Motor neuron (in vitro differentiated cells): ENCODE measurements at regions not wholly inside any gene's neighbourhood (a gene's known extent, or its start where the extent isn't known, plus 50 kb on each side); places are given as distances from the start of the nearest gene placed in this dataset.
A peak's percentile ranks its signal among the peaks of the same experiment; 100 is the strongest.

Source experiments
- ATAC-seq, 8 experiments: fragments of 200-7000 bp; cut with Tn5 transposase; replicated peaks in 6 of 8; 2 replicates each; pipeline ENCODE4 v1.8.0; 2021; ENCODE audit warnings: mild to moderate bottlenecking in 8 of 8, moderate library complexity in 8 of 8
- H3K27ac ChIP-seq, 2 donors: fragments of 250-450 bp; sonication (Bioruptor Pico); 2 replicates each; pipeline ENCODE4 v1.9.0; 2021; ENCODE audit warnings: antibody characterized with exemption in 2 of 2, mild to moderate bottlenecking in 2 of 2, moderate library complexity in 1 of 2
- H3K4me1 ChIP-seq, 2 donors: fragments of 250-450 bp; sonication (Bioruptor Pico); replicated peaks in 1 of 2; 2 replicates each; pipeline ENCODE4 v1.6.1; 2021; ENCODE audit warnings: antibody characterized with exemption in 2 of 2, mild to moderate bottlenecking in 2 of 2, moderate library complexity in 1 of 2
- H3K4me3 ChIP-seq, 5 donors: fragments of 250-450 bp; sonication (Bioruptor Pico); 2 replicates each; pipeline ENCODE4 v1.9.0; 2021; ENCODE audit warnings: antibody characterized with exemption in 5 of 5, mild to moderate bottlenecking in 5 of 5, moderate library complexity in 4 of 5
- WGBS, 10 experiments: fragments of 450-650 bp; shearing (Covaris generic); methylation state at CpG; one replicate each; pipeline ENCODE4 v1.0.0; 2022; 5-methylcytosine and 5-hydroxymethylcytosine counted together
- in situ Hi-C, 9 experiments: fragments of 400-800 bp; cut with MboI; loops; one replicate each; pipeline ENCODE4 v1.15.0; 2021; ENCODE audit warnings: low sequenced_read_pairs in 9 of 9, low pct_unique_long_range_greater_than_20kb in 2 of 9; ENCODE audit not compliant: unreplicated experiment in 9 of 9

- WGBS, 10 experiments, result 10 to 80% (median 72%) methylated on average over 1 of the region's 1 CpG; no CpG with 5 or more reads in 2 of the 10 experiments
- in situ Hi-C loops, result no loop called here
- Histone ChIP-seq H3K4me1 (no peaks in the 10 kb centered on the region), H3K27ac (no peak overlapping the region), H3K4me3 (no peak overlapping the region)
- no peak for ATAC-seq
These were observed 1078.4 kb downstream of the KCNT2 start for GRCh38 chr1:195529881-195530280.

- no peak for ATAC-seq
- Histone ChIP-seq H3K4me3 (no peak overlapping the region), H3K27ac (no peak overlapping the region), H3K4me1 (no peaks in the 10 kb centered on the region)
- WGBS, 10 experiments, result 33 to 90% (median 78%) methylated on average over 1 to 3 of the region's 3 CpGs; no CpG with 5 or more reads in 2 of the 10 experiments
- in situ Hi-C loops, result no loop called here
These were observed 1087.5 kb downstream of the KCNT2 start for GRCh38 chr1:195520757-195521156.

- H3K4me3 ChIP-seq, result no peak overlapping the region
- in situ Hi-C loops, result no loop called here
- H3K27ac ChIP-seq, result no peak overlapping the region
- no peaks in the 10 kb centered on the region for H3K4me1 ChIP-seq
- no peak for ATAC-seq
These were observed 1092.2 kb downstream of the KCNT2 start for GRCh38 chr1:195516036-195516435.

DNA sequence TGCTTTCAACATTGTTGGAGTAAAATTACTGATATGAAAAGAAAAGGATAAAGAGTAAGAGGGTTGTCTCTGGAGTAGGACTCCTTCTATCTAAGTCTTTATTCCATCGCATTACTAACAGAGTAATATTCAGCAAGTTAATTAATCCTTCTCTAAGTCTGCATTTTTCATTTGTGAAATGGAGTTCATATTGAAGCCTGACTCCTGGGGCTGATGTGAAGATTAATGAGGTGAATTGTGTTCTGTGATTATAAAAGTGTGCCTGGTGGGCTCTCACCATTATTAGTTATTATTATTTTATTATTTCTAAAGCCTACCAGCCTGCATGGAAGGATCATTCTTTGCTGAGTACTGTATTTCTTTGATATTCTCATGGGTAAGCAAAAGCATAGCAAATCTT lies 1096.7 kb downstream of the KCNT2 start:
- peak in 2 of 8 experiments; percentile 19 to 58 for ATAC-seq
- Histone ChIP-seq H3K4me3 (no peak overlapping the region), H3K4me1 (no peaks in the 10 kb centered on the region), H3K27ac (no peak overlapping the region)
- 60 to 100% (median 97%) methylated on average over 1 of the region's 1 CpG; no CpG with 5 or more reads in 2 of the 10 experiments for WGBS, 10 experiments
- in situ Hi-C loops, result no loop called here

GRCh38 chr1:195501118-195501517 lies 1107.1 kb downstream of the KCNT2 start:
- 33 to 94% (median 80%) methylated on average over 1 to 2 of the region's 2 CpGs; no CpG with 5 or more reads in 1 of the 10 experiments for WGBS, 10 experiments
- in situ Hi-C loops, result no loop called here
- ATAC-seq, result no peak

GRCh38 chr1:195495720-195496635 lies 1112.3 kb downstream of the KCNT2 start:
- in situ Hi-C loops, result no loop called here
- WGBS, 10 experiments, result 40 to 100% (median 56%) methylated on average over 1 to 5 of the region's 5 CpGs; no CpG with 5 or more reads in 2 of the 10 experiments
- Histone ChIP-seq H3K4me1 (no peaks in the 10 kb centered on the region), H3K27ac (no peak overlapping the region), H3K4me3 (no peak overlapping the region)
- no peak for ATAC-seq

More at GRCh38 chr1:195501118-195501517, 1107.1 kb downstream of the KCNT2 start:
- Histone ChIP-seq H3K27ac (no peak overlapping the region), H3K4me3 (no peak overlapping the region), H3K4me1 (no peaks in the 10 kb centered on the region)

DNA sequence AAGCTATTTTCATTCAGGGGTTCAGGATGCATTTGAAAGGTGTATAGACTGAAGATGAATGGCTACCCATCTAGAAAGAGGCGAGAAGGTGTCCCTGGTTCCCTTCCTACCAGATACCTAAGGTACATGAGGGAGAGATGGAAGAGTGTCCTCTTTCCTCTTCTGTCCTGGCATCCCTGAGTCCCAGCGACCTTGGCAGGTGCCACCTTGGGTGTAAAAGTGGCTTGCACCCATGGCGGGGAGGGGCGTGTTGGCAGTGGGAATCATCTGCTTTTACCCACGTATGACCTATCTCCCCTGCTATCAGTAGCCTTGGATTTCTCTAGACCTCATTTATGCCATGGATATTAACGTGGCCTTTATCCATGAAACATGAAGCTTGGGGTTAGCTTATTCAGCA lies 1126.1 kb downstream of the KCNT2 start:
- 71 to 100% (median 83%) methylated on average over 1 to 6 of the region's 6 CpGs; no CpG with 5 or more reads in 4 of the 10 experiments for WGBS, 10 experiments
- Histone ChIP-seq H3K4me3 (no peak overlapping the region), H3K27ac (no peak overlapping the region), H3K4me1 (no peaks in the 10 kb centered on the region)
- in situ Hi-C loops, result no loop called here
- ATAC-seq, result no peak

DNA sequence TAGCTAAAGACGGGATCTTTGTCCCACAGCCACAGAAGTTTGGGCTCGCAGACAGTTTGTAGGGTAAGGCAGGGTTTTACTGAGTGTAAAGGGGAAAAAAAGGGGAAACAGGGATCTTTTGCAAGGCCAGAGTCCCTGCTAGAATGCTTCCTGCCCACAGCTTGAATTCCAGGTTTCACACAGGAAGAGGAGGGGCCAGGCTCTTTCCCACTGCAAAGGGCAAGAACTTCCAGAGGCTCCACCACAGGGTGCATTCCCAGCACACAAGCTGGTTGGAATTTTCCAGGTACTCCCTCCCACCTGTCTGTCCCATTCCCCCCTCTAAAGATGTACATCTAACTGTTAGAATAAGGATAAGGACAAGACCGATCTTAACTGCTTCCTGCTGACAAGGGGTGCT lies 1126.9 kb downstream of the KCNT2 start:
- Histone ChIP-seq H3K4me1 (no peaks in the 10 kb centered on the region), H3K27ac (no peak overlapping the region), H3K4me3 (no peak overlapping the region)
- no peak for ATAC-seq
- in situ Hi-C loops, result no loop called here
- WGBS, 10 experiments, result 56 to 100% (median 83%) methylated on average over 1 to 3 of the region's 3 CpGs

GRCh38 chr1:195475568-195475967 lies 1132.7 kb downstream of the KCNT2 start:
- WGBS, 10 experiments, result 40 to 100% (median 88%) methylated on average over 1 of the region's 1 CpG; no CpG with 5 or more reads in 3 of the 10 experiments
- ATAC-seq, result no peak

DNA sequence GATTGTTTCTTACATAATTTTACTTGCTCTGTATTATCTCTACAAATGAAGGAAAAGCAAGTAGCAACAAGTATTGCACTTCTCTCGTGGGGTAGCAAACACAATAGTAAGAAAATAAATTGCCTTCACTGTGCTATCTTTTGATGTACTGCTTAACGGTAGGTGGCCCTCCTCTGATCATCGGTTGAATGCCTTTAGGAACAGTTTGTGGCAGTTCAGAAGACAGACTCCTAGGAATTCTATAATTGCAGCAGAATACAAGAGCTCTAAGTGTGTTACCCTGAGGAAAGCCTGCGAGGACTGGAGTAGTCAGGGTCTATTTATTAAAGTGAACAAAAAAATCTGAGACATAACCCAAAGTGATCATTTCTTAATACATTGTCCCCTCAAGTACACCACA lies 1135.9 kb downstream of the KCNT2 start:
- in situ Hi-C loops, result no loop called here
- WGBS, 10 experiments, result 0 to 63% (median 14%) methylated on average over 1 to 4 of the region's 4 CpGs
- peak in 1 of 8 experiments; percentile 27 for ATAC-seq
- Histone ChIP-seq H3K27ac (no peak overlapping the region), H3K4me1 (no peaks in the 10 kb centered on the region), H3K4me3 (no peak overlapping the region)

More at GRCh38 chr1:195475568-195475967, 1132.7 kb downstream of the KCNT2 start:
- H3K4me1 ChIP-seq, result no peaks in the 10 kb centered on the region
- H3K27ac ChIP-seq, result no peak overlapping the region
- H3K4me3 ChIP-seq, result no peak overlapping the region
- in situ Hi-C loops, result no loop called here

- Histone ChIP-seq H3K4me3 (no peak overlapping the region), H3K4me1 (no peaks in the 10 kb centered on the region), H3K27ac (no peak overlapping the region)
- in situ Hi-C loops, result no loop called here
- no peak for ATAC-seq
- WGBS, 10 experiments, result 0 to 100% (median 91%) methylated on average over 1 of the region's 1 CpG; no CpG with 5 or more reads in 4 of the 10 experiments
These were observed 1141.6 kb downstream of the KCNT2 start for GRCh38 chr1:195466639-195467038.

- H3K27ac ChIP-seq, result no peak overlapping the region
- no peak overlapping the region for H3K4me3 ChIP-seq
- in situ Hi-C loops, result no loop called here
- ATAC-seq, result no peak
- H3K4me1 ChIP-seq, result no peaks in the 10 kb centered on the region
These were observed 1145.6 kb downstream of the KCNT2 start for GRCh38 chr1:195462646-195463045.

- 52 to 100% (median 69%) methylated on average over 2 of the region's 2 CpGs; no CpG with 5 or more reads in 3 of the 10 experiments for WGBS, 10 experiments
- Histone ChIP-seq H3K4me1 (no peaks in the 10 kb centered on the region), H3K4me3 (no peak overlapping the region), H3K27ac (no peak overlapping the region)
- in situ Hi-C loops, result no loop called here
- ATAC-seq, result no peak
These were observed 1146.1 kb downstream of the KCNT2 start for GRCh38 chr1:195462152-195462551.

DNA sequence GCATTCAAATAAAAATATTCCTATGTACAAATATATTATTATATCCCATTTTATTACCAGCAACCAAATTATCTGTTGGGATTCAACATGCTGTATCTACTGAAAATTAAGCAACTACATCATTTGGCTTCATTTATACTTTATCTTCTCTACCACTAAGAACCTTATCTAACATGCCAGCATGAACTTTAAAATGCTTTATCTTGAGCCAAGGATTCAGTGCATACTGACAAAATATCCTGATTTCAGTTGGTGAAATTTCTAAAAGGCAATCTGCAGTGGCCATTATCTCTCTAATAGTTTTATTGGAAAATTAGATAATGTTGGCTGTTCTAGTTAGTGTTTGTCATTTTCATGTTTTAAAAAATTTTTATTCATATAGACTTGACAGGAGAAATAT lies 1149.9 kb downstream of the KCNT2 start:
- no peak overlapping the region for H3K27ac ChIP-seq
- no peak overlapping the region for H3K4me3 ChIP-seq
- no peaks in the 10 kb centered on the region for H3K4me1 ChIP-seq
- no peak for ATAC-seq
- in situ Hi-C loops, result no loop called here
